ENCODE measurements at regions not wholly inside any gene's neighbourhood (a gene's known extent, or its start where the extent isn't known, plus 50 kb on each side); places are given as distances from the start of the nearest gene placed in this dataset.
A peak's percentile ranks its signal among the peaks of the same experiment; 100 is the strongest.

- TF ChIP-seq ZNF785 (CRISPR knock-in tag; IDR thresholded peaks at IDR 0.05) = no peak
- TF ChIP-seq ZNF174 (CRISPR knock-in tag; IDR thresholded peaks at IDR 0.05) = no peak
- no peak for TF ChIP-seq GABPB2 (CRISPR knock-in tag; conservative IDR thresholded peaks at IDR 0.05)
- no peak for TF ChIP-seq ARHGAP35 (IDR thresholded peaks at IDR 0.05; ENCODE audit: partially characterized antibody)
- TF ChIP-seq ZNF3 (CRISPR knock-in tag; IDR thresholded peaks at IDR 0.05) = no peak
- TF ChIP-seq ERF (CRISPR knock-in tag; IDR thresholded peaks at IDR 0.05) = no peak
- TF ChIP-seq PHF20 (IDR thresholded peaks at IDR 0.05; ENCODE audit: partially characterized antibody) = no peak
- TF ChIP-seq TCF7 (IDR thresholded peaks at IDR 0.05; ENCODE audit: borderline replicate concordance) = no peak
- TF ChIP-seq KAT2B (IDR thresholded peaks at IDR 0.05; ENCODE audit: low read depth, low read length) = no peak
- no peak for TF ChIP-seq EGR1 (conservative IDR thresholded peaks at IDR 0.05)
- TF ChIP-seq ESRRA (IDR thresholded peaks at IDR 0.05; ENCODE audit: borderline replicate concordance, low read depth) = no peak
- TF ChIP-seq ZKSCAN1 (IDR thresholded peaks at IDR 0.05; ENCODE audit: low read depth, low read length) = no peak
- TF ChIP-seq JUN (IDR thresholded peaks at IDR 0.05; ENCODE audit: borderline replicate concordance, low read depth, low read length) = no peak
- TF ChIP-seq JUN (CRISPR knock-in tag; IDR thresholded peaks at IDR 0.05; ENCODE audit: borderline replicate concordance) = no peak
- TF ChIP-seq RFX7 (CRISPR knock-in tag; IDR thresholded peaks at IDR 0.05) = no peak
- TF ChIP-seq ZNF655 (CRISPR knock-in tag; IDR thresholded peaks at IDR 0.05) = no peak
- no peak for TF ChIP-seq ZBTB26 (CRISPR knock-in tag; IDR thresholded peaks at IDR 0.05)
- TF ChIP-seq FOXP1 (CRISPR knock-in tag; IDR thresholded peaks at IDR 0.05) = no peak
- no peak for TF ChIP-seq TFE3 (CRISPR knock-in tag; IDR thresholded peaks at IDR 0.05)
- no peak for TF ChIP-seq ZNF146 (CRISPR knock-in tag; IDR thresholded peaks at IDR 0.05; ENCODE audit: unreplicated experiment)
- peak; percentile 54; the same call in 1 of the 2 replicates for TF ChIP-seq NCOA1 (IDR thresholded peaks at IDR 0.05; ENCODE audit: low read depth)
- no peak for TF ChIP-seq MCM2 (IDR thresholded peaks at IDR 0.05; ENCODE audit: low read depth)
Observed at GRCh38 chr11:113634940-113635575, 71.0 kb downstream of the TMPRSS5 start (continued).

Measured in K562 (cell line).